BLaER1 (cell line): ENCODE measurements at regions not wholly inside any gene's neighbourhood (a gene's known extent, or its start where the extent isn't known, plus 50 kb on each side); places are given as distances from the start of the nearest gene placed in this dataset.

Experiments used
- H3K27ac ChIP-seq: shearing (Covaris generic); formaldehyde crosslinking; 2 replicates; pipeline ENCODE4 v1.8.1; 2022
- H3K27me3 ChIP-seq: shearing (Covaris generic); formaldehyde crosslinking; 2 replicates; pipeline ENCODE4 v1.8.1; 2022
- H3K36me3 ChIP-seq: shearing (Covaris generic); formaldehyde crosslinking; 2 replicates; pipeline ENCODE4 v1.8.1; 2022
- H3K4me1 ChIP-seq: shearing (Covaris generic); formaldehyde crosslinking; 2 replicates; pipeline ENCODE4 v1.8.1; 2022
- H3K4me2 ChIP-seq: shearing (Covaris generic); formaldehyde crosslinking; 2 replicates; pipeline ENCODE4 v1.8.1; 2022
- H3K4me3 ChIP-seq: shearing (Covaris generic); formaldehyde crosslinking; 2 replicates; pipeline ENCODE4 v1.8.1; 2022
- H3K9ac ChIP-seq: shearing (Covaris generic); formaldehyde crosslinking; 2 replicates; pipeline ENCODE4 v1.8.1; 2022
- H3K9me3 ChIP-seq: shearing (Covaris generic); formaldehyde crosslinking; 2 replicates; pipeline ENCODE4 v1.8.1; 2022
- H4K20me1 ChIP-seq: shearing (Covaris generic); formaldehyde crosslinking; 2 replicates; pipeline ENCODE4 v1.8.1; 2022
- Cebpa-rat ChIP-seq: shearing (Covaris generic); IDR thresholded peaks from 2 replicates; pipeline ENCODE4 v1.8.1; 2022

DNA sequence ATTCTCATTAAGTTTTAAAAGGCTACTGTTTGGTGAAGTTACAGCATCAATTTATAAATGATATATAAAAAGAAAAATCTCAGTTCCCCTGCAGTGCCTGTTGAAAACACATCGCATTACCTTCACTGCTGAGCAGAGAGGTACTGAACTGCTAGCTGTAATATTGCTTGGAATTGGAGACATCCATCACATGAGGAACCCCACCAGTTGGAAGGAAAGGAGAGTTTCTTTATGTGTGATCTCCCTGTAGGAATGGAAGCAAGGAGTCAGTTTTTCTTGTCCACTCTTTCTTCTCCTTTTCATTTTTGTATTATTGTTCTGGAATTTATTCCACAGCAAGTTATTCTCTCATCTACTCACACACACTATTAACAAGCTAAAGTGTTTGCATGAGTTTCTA, 1586.0 kb upstream of the PRR20A start:
- TF ChIP-seq Cebpa-rat = no peak

DNA sequence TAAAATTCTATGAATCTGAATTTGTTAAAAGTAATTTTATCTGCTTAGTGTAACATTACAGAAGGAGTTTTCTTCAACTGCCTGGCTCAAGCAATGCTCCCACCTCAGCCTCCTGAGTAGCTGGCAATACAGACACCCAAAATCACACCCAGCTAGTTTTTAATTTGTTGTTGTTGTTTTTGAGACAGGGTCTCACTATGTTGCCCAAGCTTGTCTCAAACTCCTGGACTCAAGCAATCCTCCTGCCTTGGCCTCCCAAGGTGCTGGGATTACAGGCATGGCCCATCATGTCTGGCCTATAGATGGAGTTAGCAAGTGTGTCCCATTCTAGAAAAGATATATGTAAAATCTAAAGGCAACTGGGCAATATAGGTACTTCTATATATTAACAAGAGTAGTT, 1580.4 kb upstream of the PRR20A start:
- Histone ChIP-seq H3K4me2 (no peak overlapping the region), H3K4me3 (no peak overlapping the region), H3K9ac (no peak overlapping the region), H3K27me3 (no peaks in the 10 kb centered on the region; the same call in 1 of the 2 replicates), H3K36me3 (no peaks in the 10 kb centered on the region), H3K9me3 (no peaks in the 10 kb centered on the region), H3K27ac (no peak overlapping the region), H4K20me1 (no peaks in the 10 kb centered on the region), H3K4me1 (no peaks in the 10 kb centered on the region)
- no peak for TF ChIP-seq Cebpa-rat

More for the DNA sequence above, 1586.0 kb upstream of the PRR20A start:
- H4K20me1 ChIP-seq = no peaks in the 10 kb centered on the region
- peaks cover 15% of the 10 kb centered on the region for H3K9me3 ChIP-seq
- no peak overlapping the region for H3K4me3 ChIP-seq
- no peaks in the 10 kb centered on the region for H3K36me3 ChIP-seq
- H3K9ac ChIP-seq = no peak overlapping the region
- no peaks in the 10 kb centered on the region for H3K27me3 ChIP-seq
- no peaks in the 10 kb centered on the region for H3K4me1 ChIP-seq
- no peak overlapping the region for H3K4me2 ChIP-seq
- no peak overlapping the region for H3K27ac ChIP-seq

DNA sequence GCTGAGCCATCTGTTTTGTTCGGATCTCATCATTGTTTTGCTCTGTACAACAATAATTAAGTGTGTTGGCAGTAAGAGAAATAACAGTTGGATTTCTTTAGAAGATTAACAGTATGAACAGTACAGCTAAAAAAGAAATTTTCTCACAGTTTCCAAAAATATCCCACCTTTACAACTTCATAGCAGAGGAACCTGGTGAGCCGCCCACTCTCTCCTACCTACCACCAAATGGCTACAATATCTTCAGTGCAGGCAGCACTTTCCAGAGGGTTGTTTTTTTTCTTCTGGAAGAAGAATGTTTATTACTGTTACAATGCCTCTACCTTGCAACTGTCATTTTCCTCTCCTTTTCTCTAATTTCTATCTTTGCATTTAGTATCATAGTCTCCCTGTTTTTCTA, 1577.5 kb upstream of the PRR20A start:
- Histone ChIP-seq H3K9me3 (no peaks in the 10 kb centered on the region), H3K27ac (no peak overlapping the region), H4K20me1 (no peaks in the 10 kb centered on the region), H3K9ac (no peak overlapping the region), H3K27me3 (no peaks in the 10 kb centered on the region; the same call in 1 of the 2 replicates), H3K36me3 (no peaks in the 10 kb centered on the region), H3K4me3 (no peak overlapping the region), H3K4me2 (no peak overlapping the region), H3K4me1 (no peaks in the 10 kb centered on the region)
- TF ChIP-seq Cebpa-rat = no peak

DNA sequence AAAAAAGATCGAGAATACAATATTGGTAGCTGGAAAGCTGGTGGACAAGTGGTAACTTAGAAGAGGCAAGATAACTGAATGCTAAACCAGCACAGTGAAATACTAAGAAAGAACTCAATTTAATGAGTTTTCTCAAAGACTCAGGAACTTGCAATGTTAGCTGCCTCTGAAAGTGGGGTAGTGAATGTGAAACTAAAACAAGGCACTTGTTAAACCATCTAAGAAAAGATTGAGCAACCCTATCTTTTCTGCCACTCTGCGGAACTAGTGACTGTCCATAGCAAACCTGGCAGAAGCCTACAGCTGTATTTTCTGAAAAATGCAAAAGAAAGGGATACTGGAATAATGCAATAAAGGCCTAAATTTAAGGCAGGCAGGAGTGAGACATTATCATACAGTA, 1574.4 kb upstream of the PRR20A start:
- TF ChIP-seq Cebpa-rat = no peak
- H3K27ac ChIP-seq = no peak overlapping the region
- H3K36me3 ChIP-seq = no peaks in the 10 kb centered on the region
- H3K4me3 ChIP-seq = no peak overlapping the region
- H3K9me3 ChIP-seq = no peaks in the 10 kb centered on the region
- H4K20me1 ChIP-seq = no peaks in the 10 kb centered on the region
- H3K4me2 ChIP-seq = no peak overlapping the region
- H3K4me1 ChIP-seq = no peaks in the 10 kb centered on the region
- H3K9ac ChIP-seq = no peak overlapping the region
- no peaks in the 10 kb centered on the region; the same call in 1 of the 2 replicates for H3K27me3 ChIP-seq

DNA sequence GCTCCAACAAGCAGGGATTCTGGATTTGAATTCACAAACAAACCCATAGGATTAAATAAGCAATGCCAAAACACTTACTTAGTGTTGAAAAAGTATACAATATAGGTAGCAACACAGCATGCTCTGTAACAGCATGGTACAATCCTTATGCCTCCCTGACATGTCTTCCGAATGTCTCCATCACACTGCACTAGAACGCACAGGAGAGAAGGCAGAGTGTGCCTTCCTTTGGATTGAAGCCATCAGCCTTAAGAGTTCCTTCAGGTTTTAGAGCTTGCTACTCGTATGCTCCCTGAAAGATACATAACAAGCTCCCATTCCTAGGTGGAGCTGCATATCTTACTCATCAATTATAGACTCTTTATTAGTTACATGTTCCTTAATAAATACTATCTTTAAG, 1573.9 kb upstream of the PRR20A start:
- H3K4me2 ChIP-seq = no peak overlapping the region
- H3K27ac ChIP-seq = no peak overlapping the region
- no peaks in the 10 kb centered on the region for H4K20me1 ChIP-seq

DNA sequence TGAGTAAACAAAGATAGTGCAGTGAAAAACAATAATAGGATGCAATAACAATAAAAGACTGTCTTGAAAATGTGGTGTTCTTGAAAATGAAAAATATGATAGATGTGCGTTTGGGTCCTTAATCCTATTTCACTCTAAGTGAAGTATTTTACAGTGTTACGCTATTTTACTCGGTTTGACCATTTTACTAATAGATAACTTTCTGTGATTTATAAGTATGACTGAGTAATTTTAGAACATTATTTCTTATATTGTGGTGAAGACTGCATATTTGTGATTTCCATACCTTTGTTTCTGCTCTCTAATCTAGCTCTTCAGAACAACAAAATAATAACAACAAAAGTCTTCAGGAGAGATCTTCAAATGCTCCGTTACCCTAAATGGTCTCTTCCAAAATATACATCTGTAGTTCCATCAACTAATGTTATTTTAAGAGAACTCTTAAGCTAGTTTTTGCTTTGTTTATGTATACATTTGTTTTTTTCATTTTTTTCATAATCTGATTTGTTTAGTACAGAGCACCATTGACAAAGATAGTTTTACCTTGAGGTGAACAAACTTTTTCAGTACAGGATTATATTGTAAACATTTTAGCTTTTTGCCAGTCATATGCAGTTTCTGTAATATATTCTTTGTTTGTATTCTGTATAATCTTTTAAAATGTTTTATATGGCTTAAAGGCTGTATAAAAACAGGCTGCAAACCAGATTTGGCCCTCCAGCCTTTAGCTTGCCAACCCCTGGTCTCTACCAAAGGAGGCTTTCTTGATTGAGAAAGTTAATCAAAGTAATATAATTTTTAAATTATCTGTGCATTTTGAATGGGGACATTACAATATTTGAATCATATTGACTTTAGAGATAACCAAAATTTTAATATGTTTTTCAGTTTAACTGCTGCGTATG, 1572.7 kb upstream of the PRR20A start:
- Histone ChIP-seq H3K27ac (no peak overlapping the region), H4K20me1 (no peaks in the 10 kb centered on the region), H3K4me1 (no peaks in the 10 kb centered on the region), H3K4me2 (no peak overlapping the region), H3K4me3 (no peak overlapping the region), H3K9me3 (no peaks in the 10 kb centered on the region), H3K9ac (no peak overlapping the region), H3K36me3 (no peaks in the 10 kb centered on the region), H3K27me3 (no peaks in the 10 kb centered on the region; the same call in 1 of the 2 replicates)
- no peak for TF ChIP-seq Cebpa-rat

More for the DNA sequence above, 1573.9 kb upstream of the PRR20A start:
- H3K9ac ChIP-seq = no peak overlapping the region
- H3K9me3 ChIP-seq = no peaks in the 10 kb centered on the region
- H3K27me3 ChIP-seq = no peaks in the 10 kb centered on the region; the same call in 1 of the 2 replicates
- no peaks in the 10 kb centered on the region for H3K36me3 ChIP-seq
- H3K4me3 ChIP-seq = no peak overlapping the region
- no peaks in the 10 kb centered on the region for H3K4me1 ChIP-seq
- no peak for TF ChIP-seq Cebpa-rat

DNA sequence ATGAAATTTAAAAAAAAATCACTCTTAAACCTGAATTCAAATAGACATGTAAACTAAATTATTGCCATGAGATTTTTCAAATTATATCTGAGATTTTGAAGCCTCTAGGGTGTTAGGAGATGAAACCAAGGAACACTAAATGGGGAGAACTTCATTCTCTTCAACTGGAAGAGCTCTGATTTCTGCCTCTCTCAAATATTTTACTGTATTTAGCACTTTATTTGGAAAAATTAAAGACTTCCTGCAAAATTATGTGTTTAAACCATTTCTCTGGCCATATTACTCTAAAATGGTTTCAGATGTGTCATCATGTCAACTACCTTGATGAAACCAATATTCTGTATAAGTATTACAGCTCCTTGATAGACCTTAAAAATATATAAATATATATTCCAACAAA, 1571.6 kb upstream of the PRR20A start:
- no peaks in the 10 kb centered on the region for H4K20me1 ChIP-seq
- no peak overlapping the region for H3K9ac ChIP-seq
- no peaks in the 10 kb centered on the region; the same call in 1 of the 2 replicates for H3K27me3 ChIP-seq
- H3K27ac ChIP-seq = no peak overlapping the region
- H3K36me3 ChIP-seq = no peaks in the 10 kb centered on the region
- no peak overlapping the region for H3K4me3 ChIP-seq
- H3K4me1 ChIP-seq = no peaks in the 10 kb centered on the region
- no peak overlapping the region for H3K4me2 ChIP-seq
- no peak for TF ChIP-seq Cebpa-rat
- no peaks in the 10 kb centered on the region for H3K9me3 ChIP-seq

DNA sequence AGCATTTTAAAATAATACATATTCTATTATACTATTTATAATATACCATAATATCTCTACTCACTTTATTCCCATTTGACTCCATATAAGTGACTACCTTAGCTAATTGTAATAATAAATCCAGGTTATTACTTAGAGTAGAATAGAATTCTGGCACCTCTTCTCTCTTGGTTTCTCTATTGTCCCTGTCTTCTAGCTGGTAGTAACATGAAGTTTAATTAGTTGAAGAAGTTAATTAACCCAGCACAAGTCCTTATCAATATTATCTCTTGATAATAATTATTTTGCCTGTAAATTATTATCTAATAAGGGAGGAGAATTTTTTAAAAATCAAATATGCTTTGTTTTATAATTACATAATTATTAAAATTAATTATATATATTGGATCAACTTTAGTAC, 1571.2 kb upstream of the PRR20A start:
- Histone ChIP-seq H3K27me3 (no peaks in the 10 kb centered on the region), H4K20me1 (no peaks in the 10 kb centered on the region), H3K4me1 (no peaks in the 10 kb centered on the region), H3K9ac (no peak overlapping the region), H3K36me3 (no peaks in the 10 kb centered on the region), H3K4me3 (no peak overlapping the region), H3K4me2 (no peak overlapping the region), H3K27ac (no peak overlapping the region), H3K9me3 (no peaks in the 10 kb centered on the region)
- TF ChIP-seq Cebpa-rat = no peak

DNA sequence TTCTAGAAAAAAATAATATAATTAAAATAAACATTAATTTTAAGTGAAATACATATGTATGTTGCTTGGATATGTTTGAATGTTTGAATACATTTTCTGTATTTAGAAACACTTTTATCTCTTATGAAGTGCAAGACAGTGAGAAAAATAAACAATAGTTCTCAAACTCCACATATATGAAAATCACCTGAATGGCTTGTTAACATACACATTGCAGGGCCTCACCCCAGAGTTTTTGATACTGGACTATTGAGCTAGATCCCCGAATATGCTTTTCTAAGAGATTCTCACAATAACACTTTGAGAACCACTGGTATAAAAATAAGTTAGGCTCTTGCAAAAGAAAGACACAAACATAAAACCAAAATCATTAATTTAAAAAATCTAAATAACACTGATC, 1570.3 kb upstream of the PRR20A start:
- no peak overlapping the region for H3K4me2 ChIP-seq
- H3K36me3 ChIP-seq = no peaks in the 10 kb centered on the region
- TF ChIP-seq Cebpa-rat = no peak
- no peak overlapping the region for H3K4me3 ChIP-seq
- H4K20me1 ChIP-seq = no peaks in the 10 kb centered on the region
- no peak overlapping the region for H3K9ac ChIP-seq
- H3K27me3 ChIP-seq = no peaks in the 10 kb centered on the region
- H3K9me3 ChIP-seq = no peaks in the 10 kb centered on the region
- H3K27ac ChIP-seq = no peak overlapping the region
- H3K4me1 ChIP-seq = no peaks in the 10 kb centered on the region

DNA sequence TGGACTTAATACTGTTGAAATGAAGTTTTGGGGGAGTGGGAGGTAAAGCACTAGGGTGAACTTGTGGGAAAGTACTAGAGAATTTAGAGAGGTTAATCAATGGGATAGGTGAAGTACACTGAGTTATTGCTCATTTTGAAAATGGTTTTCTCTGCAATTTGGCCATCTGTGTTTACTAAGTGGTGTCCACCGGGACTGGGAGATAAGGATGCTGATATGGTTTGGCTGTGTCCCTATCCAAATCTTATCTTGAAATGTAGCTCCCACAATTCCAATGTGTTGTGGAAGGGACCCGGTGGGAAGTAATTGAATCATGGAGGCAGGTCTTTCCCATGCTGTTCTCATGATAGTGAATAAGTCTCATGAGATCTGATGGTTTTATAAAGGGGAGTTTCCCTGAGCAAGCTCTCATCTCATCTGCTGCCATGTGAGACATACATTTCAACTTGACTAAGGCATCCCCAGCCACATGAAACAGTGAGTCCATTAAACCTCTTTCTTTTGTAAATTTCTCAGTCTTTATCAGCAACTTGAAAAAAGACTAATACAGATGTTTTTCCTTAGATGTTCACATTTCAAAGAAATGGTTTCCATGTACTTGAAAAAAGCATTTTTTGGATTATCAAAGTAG, 1569.4 kb upstream of the PRR20A start:
- Histone ChIP-seq H3K4me2 (no peak overlapping the region), H3K9me3 (no peaks in the 10 kb centered on the region), H3K27ac (no peak overlapping the region), H3K4me1 (no peaks in the 10 kb centered on the region), H3K36me3 (no peaks in the 10 kb centered on the region), H3K9ac (no peak overlapping the region), H4K20me1 (no peaks in the 10 kb centered on the region), H3K4me3 (no peak overlapping the region), H3K27me3 (no peaks in the 10 kb centered on the region)
- TF ChIP-seq Cebpa-rat = no peak
